Forelimb muscle (tissue), 1 donor: ENCODE measurements at regions not wholly inside any gene's neighbourhood (a gene's known extent, or its start where the extent isn't known, plus 50 kb on each side); places are given as distances from the start of the nearest gene placed in this dataset.

Source experiments
- DNase-seq: peaks from one replicate; pipeline ENCODE4 v3.0.0-alpha.2; 2013; ENCODE audit warnings: low read depth

DNA sequence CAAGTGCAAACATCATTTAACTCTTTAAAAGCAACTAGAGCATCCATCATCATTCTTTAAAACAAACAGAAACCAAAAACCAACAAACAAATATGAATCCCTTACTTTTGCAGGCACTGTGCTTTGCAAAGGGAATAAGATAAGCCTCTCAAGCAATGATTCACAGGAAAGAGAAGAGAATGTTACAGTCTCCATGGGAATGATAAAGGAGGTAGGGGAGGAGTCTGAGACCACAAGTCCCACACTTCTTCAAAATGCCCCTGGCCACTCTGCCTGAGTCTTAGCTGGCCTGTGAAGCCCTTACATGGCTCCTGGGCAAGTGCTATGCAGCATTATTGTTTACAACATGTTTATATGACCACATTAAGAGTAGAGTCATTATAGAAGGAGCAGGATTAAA, 257.7 kb upstream of the MARCKS start:
- no peak for DNase-seq

DNA sequence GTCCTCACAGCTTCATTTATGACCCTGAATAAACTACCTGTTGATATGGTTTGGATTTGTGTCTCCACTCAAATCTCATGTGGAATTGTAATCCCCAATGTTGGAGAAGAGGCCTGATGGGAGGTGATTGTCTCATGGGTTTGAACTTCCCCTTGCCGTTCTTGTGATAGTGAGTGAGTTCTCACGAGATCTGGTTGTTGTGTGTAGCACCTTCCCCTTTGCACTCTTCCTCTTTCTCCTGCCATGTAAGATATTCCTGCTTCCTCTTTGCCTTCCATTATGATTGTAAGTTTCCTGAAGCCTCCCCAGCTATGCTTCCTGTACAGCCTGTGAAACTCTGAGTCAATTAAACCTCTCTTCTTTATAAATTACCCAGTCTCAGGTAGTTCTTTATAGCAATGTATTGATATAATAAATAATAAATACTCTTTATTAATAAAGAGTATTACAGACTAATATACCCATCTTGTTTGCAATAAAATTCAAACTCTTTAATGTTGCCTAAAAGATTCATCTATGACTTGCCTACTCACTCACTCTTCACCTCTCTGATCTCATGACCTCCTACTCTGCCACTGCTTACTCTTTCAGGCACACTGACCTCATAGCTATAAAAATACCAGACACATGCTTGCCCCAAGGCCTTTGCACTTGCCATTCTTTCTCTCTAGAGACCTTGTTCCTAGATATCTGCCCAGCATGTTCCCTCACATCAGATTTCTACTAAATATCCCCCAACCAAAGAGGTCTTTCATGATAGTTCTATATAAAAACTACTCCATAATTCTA, 256.4 kb upstream of the MARCKS start:
- DNase-seq: no peak

DNA sequence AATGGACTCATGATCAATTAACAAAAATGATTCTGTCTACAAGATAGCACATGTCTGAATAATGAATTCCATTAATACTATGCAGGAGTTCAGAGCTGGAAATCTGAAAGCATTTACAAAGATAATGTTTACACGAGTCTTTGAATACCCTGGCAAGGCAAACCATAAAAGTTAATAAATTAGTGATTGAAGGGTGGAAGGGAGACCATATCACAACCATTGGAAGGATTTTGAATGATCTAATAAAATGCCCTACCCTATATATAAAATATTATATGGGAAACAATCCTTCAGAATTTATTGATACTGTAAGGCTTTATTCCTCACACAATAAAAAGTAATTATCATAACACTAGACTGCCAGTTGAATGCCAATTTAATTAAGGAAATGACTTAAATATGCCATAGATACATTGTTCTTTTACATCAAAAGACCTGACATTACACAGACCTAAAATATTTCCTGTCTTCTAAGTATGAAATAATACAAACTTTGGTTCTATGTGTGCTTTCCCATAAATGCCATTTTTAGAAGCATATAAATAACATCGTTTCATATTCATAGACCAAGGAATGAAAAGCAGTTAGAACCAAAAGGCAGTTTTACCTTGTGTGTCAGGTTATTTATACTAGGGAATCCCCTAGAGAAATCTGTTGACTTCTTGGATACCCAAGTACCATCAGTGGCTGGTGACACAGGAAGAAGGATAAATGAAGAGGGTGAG, 249.2 kb upstream of the MARCKS start:
- DNase-seq: no peak

DNA sequence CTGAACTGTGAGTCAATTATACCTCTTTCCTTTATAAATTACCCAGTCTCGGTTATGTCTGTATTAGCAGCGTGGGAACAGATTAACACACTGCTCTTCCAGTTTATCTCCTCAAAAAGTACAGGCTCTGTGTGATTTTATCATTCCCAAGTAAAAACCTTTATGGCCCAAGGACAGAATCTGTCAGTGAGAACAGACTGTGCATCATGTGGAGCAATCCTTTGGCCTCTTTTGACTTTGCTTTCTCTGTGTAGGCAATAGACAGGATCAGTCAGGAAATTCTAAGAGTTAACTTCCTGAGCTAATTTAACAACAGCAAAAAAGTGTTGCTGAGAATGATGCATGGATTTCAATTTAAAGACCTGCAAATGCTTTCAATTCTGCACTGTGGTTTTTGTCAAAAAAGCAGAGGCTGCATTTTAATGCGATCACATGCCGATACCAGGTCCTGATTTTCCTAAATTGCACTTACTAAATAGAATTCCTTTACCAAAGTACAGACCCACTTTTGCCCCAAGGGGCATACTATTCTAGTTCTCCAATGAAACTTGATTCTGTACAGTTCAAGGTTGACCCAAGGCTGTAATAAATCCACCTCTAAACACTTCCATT, 246.7 kb upstream of the MARCKS start:
- no peak for DNase-seq

DNA sequence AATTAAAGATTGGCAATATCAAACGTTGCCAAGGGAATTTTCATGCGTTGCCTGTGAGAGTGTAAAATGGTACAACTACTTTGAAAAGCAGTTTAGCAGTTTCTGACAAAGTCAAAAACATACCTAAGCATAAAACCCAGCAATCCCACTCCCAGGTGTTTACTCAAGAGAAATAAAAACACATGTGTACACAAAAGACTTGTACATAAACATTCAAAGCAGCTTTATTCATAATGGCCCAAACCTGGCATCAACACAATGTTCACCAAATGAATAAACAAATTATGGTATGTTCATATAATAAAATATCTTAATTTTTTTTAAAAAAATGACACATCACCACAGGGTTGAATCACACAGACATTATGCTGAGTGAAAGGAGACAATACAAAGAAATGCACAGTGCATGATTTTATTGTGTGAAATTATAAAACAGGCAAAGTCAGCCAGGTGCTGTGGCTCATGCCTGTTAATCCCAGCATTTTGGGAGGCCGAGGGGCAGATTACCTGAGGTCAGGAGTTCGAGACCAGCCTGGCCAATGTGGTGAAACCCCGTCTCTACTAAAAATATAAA, 240.4 kb upstream of the MARCKS start:
- DNase-seq: no peak

DNA sequence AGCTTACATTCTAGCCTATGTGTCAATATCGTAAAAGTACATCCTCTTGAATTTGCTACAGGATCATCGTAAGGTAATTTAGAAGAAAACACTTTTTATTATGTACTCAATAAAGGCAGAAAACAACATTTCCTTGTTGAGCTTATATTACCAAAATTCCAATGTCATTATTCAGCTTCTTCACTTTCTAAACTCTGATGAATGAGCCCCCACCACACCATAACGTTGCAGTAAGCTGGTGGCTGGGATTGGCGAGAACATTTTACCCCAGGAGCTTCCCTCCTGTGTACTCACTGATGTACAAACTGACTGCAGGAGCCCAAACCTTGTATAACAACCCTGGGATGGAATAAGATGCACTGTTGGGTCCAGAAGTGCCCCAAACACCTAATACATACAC, 238.1 kb upstream of the MARCKS start:
- DNase-seq: no peak

DNA sequence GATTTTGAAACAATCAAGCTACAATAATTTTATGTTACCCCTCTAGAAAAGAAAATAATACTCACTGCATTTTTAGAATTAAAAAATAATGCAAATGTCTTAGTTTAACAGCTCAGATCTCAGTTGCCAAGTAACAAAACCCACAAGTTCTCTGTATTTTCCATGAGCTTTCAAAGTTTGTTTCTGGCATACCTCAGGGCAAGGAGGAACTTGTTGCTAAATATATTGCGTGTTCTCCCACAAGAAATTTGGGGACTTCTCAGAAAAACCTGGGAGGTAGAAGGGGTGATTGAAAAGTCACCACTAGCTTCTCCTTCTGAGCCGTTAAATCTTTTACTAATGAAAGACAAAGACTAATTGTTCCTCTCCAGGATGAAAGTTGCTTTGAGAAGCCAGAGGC, 236.8 kb upstream of the MARCKS start:
- no peak for DNase-seq

DNA sequence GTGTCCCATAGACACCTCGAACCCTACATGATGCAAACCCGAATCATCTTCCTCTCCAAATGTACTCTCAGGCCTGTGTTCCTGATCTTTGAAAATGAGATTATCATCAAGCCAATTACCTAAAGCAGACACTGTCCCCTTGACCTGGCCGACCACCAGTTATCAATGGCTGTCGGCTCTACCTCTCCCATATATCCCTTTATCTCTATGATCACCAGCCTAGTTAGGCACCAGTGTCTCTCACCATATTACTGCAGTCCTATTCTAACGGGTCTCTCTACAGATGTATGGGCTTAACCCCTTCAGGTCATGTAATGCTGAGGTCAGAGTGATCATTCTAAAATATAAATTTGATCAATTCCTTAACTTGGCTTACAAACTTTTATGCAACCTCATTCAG, 234.9 kb upstream of the MARCKS start:
- DNase-seq: no peak

DNA sequence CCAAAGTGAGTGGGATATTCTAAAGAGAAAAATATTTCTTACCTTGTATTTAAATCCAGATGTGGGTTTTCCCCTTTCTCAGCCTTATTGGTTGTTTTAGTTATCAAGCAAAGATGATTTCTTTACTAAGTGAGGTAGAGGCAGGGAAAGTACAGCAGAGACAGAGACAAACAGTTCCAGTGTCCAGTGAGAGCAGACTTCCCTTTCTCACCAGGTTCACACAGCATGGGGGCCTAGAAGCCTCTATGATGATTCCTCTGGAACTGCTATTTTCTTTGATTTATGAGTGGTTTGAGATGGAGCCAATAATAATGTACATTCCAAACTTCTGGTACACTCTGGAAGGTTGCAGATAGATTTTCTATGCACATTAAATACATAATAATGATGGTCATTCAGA, 234.0 kb upstream of the MARCKS start:
- no peak for DNase-seq

DNA sequence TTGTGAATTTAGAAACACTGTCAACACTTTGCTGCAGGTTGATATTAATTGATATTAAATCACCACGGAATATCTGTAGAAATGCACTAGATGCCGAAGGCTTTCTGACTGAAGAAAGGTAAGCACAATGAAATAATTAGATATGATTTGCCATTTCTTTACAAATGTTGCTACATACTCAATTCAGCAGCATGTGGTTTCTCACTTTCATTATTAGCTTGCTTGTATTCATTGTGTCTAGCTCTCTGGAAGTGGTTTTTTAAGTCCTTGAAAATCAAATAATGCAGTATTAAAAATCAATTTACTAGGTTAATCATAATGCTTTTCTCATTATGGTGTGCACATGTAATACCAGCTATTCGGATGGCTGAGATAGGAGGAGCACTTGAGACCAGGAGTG, 231.3 kb upstream of the MARCKS start:
- DNase-seq: no peak

DNA sequence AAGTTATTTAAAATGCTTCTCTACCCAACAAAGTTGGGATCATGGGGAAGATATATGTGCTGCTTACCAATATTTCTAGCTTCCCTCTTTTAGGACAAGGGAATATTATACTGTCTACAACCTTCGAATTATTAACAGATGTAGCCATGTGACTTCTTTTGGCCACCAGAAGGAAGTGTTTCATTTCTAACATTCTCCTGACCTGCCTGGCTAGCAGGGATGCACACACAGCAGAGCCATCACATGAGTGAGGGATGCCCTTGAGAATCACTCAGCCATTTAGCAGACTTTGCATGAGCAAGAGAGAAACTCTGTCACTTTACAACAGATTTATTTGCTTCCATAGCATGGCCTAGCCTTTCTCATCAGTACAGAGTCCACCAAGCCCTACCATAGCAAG, 230.7 kb upstream of the MARCKS start:
- no peak for DNase-seq

DNA sequence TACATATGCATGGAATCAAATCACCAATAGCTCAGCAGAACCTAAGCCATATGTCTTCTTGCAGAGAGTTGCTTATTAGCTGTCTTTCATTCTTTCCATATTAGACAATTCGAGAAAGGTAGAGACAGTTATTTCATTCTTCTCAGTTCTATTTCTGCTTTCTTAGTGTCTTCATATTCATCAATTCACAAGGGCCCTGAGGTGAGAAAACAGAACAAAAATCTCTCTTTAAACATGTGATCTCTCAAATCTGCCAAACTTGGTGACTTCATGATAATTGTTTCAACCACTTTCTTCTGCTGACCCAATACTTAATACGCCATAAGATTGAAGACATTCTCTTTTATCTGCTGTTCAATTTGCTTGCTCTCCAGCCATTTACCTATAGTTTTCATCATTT, 229.7 kb upstream of the MARCKS start:
- DNase-seq: no peak

DNA sequence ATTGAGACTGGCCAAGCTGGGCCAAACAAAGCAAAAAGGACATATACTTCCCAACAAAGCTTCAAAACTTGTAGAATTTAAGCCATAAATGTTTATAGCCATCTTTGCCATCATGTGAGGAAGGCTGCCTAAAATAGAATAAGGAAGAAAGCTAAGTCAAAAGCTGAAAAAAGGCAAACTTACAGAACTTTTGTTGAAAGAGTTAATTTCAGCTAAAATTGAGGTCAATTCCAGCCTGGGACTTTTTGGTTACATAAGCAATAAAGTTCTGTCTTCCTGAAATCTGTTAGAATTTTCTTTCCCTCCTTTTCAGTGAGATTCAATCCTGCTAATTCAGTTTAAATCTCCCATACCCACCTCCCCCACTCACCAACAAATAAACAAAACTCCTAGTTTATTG, 227.9 kb upstream of the MARCKS start:
- DNase-seq: no peak

DNA sequence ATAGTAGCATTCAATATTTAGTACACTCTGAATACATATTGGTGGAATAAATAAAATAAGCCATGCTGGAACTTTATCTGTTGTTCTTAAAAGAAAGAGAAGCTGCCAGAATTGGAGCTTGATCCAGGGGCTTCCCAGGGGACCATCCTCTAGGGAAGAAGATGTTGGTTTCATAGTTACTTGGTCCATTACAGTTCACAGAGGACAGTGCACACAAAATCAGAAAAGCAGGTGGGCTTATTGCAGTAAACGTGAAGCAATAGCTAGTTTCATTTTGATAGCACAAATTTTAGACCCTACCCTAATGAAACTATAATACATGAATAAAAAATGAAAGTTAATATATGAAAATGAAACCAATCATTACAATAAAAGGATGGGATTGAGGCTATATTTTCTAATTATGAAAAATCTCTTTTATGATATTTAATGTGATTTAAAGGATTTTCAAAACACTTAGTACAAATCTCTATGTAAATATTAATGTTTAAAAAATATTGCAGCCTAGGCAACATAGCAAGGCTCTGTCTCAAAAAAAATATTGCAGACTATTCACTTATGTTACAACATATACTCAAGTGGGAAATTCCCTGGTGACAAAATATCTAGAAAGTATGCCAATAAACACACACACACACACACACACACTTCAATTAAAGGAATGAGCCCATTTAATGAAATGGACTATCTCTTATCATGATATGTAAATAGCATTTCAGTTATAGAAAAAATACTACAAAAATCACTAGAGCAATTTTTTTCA, 227.0 kb upstream of the MARCKS start:
- no peak for DNase-seq

DNA sequence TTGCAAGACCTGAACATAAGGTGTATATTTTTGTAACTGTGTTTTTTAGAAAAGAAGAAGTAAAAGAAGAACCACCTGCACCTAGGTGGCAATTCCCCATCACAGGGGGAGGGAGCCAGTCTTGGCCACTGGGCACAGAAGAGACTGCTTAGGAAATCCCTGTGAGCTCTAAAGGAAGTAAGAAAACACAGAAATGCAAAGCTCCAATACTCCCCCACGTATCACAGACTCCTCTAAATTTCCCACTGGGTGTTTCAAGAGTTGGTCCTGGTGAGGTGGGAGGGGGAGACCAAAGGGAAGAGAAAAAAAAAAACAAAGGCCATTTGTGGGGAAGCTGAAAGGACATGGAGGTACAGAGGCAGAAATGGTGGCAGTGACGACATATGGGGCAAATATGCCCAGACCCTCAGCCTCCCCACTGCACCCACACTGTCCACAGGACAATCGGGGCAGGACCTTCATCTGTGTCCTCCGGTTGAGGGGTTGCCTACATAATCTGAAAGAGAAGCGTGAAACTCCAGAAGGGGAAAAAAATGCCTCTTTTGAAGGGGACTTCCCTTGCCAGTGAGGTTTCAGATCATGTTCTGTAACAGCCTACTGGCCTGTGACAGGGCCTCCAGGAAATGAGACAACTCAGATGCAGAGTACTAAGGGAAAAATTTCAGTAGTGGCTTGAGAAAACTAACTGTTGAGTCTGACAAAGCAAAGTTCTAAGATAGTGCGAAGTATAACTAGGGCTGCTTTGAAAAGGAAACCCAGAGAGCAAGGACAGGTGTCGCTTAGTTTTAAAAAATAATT, 226.2 kb upstream of the MARCKS start:
- DNase-seq: no peak

DNA sequence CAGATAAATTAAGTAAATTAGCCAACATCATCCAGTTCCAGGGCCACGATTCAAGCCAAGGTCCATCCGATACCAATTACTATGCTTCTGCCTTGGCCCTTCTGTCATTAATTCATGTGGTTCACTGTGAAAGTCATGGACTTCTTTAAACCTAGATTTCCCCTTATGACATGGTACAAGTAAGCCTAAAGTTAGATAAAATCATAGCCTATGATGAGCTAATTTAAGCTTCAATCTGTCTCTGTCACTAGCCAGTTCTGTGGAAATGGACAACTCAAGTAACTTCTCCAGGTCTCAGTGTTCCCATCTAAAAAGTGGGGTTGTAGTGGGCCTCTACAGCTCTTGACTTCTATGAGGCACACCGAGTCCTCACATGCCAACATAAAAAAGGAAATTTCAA, 225.5 kb upstream of the MARCKS start:
- DNase-seq: no peak

DNA sequence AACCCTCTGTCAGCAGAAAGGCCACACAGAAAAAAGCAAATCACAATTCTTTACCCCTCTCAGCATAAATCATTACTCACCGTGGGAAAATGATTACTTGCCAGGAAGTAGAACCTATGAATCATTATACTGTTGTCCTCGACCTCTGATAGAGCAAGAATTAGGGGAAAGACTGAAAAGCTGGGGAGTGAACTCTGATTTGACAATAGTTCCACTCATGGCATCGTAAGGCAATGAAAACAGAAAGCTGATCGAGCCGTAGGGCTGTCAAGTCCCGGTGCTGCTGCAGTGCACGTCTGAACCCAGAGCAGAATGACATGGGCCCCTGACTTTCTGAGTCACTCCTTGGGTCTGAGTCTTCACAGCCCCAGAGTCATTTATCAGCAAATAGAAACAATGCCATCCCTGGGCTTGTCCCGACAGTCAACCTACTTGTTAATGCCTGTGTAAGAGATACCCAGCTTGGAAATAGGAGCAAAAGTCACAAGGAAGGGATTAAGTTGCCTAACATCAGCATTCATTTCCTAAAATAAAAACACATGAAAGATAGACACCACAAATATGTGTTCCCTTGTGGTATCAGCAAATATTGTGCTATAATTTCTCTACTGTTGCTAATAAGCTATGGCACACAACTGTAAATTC, 224.8 kb upstream of the MARCKS start:
- no peak for DNase-seq

DNA sequence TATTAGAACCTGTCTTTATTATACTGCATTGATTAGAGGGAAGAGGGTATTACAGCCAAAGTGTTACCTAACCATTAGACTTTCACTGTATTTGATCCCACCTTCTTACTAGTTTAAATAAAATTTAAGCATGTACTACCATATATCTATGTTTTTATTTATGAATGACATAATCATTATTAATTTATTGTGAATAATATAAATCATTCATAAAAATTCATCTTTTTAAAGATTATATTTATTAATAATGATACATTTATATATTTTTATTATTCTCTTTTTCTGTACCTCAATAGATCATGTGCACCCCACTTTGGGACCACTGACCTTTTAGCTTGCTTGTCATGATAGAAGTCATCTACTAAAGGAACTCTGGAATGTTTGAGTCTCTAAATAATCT, 223.5 kb upstream of the MARCKS start:
- no peak for DNase-seq

DNA sequence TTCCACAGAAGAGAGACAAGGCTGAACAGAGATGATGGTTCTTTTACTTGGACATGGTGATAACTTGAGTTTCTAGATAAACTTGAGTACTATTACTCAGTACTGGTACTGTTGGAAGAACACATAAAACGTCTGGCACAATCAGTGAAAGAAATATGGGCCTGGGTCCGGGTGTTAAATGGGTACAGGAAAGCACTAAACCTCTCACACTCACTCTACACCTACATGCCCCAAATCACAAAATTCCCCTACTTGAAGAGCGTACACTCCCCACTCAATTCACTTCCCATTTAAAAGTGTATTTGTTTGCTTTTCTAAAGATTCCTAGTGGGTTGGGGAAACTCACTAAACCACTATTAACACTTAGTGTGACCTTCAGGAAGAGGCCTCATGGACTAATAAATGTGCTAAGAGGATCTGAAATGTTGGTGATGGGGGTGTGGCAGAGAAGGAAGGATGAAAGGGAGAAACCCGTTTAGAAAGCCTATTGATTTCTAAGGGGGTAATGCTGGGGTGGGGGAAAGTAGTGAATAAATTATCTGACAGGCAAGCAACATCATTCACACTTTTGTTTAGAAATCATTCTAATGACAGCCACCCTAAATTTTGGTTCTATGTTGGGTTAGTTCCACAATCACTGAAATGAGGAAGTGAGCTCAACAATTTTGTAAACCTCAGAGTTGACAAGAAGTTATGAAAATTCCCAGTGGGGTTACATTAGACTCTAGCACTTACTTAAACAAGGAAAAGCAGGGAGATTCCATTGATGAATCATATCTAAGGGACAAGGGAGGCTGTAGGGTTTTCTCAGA, 222.6 kb upstream of the MARCKS start:
- DNase-seq: no peak
